ENCODE measurements at regions not wholly inside any gene's neighbourhood (a gene's known extent, or its start where the extent isn't known, plus 50 kb on each side); places are given as distances from the start of the nearest gene placed in this dataset.

DNA sequence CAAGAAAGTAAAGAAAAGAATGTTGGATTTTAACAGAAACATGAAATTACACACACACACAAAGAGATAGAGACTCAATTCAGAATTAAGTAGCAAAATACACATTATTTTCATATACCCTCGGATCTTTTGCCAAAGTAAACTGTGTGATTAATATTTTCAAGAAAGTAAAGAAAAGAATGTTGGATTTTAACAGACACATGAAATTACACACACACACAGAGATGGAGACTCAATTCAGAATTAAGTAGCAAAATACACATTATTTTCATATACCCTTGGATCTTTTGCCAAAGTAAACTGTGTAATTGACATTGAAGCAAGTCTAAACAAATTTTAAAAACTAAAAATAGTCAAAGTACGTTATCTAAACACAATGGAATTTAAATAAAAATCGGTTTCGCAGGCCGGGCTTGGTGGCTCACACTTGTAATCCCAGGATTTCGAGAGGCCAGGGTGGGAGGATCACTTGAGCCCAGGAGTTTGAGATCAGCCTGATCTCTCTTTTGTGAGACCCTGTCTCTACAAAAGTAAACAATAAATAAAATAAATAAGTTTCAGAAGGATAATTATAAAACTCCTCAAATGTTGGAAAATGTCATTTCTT, 337.3 kb upstream of the MAGI2 start:
- DNase-seq (ENCODE audit: low read depth in 1 of 2, low spot score in 1 of 2): no peak
- in situ Hi-C loops (cut with HindIII; ENCODE audit: low pct_unique_long_range_greater_than_20kb, low sequenced_read_pairs): no loop called here
- no peak for TF ChIP-seq JUND (IDR thresholded peaks at IDR 0.05; ENCODE audit: low read depth)

DNA sequence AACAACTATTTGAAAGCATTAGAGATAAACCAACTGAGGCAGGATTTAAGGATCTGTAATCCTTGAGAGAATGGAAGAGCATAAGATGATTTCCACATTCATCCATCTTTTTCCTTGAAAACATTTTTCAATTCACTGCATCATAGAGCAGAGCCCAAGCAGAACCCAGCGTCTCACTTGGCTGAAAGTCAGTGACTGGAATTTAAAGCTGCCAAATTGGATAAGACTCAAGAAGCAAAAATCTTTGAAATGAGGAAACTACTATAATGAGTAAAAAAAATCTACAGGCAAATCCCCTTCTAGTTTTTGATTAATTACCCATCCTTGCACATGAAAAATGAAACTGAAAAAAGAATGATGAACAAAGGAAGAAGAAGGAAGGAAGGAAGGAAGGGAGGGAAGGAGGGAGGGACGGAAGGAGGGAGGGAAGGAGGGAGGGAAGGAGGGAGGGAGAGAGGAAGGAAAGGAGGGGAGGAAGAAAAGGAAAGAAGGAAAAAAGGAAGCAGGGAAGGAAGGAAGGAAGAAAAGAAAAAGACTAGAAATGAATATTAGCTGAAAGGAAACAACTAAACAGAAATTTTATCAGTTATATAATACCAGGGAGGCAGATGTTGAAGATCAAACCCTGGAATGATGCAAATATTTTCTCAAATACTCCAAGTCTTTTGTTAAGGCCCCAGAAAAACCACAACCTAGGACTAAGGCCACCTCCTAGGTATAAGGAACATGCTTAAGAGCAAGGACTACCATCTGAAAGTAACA, 336.3 kb upstream of the MAGI2 start:
- no peak for DNase-seq (ENCODE audit: low read depth in 1 of 2, low spot score in 1 of 2)
- in situ Hi-C loops (cut with HindIII; ENCODE audit: low pct_unique_long_range_greater_than_20kb, low sequenced_read_pairs): no loop called here
- no peak for TF ChIP-seq JUND (IDR thresholded peaks at IDR 0.05; ENCODE audit: low read depth)

GRCh38 chr7:79787623-79788022, 334.2 kb upstream of the MAGI2 start:
- in situ Hi-C loops (cut with HindIII; ENCODE audit: low pct_unique_long_range_greater_than_20kb, low sequenced_read_pairs): no loop called here
- no peak for TF ChIP-seq JUND (IDR thresholded peaks at IDR 0.05; ENCODE audit: low read depth)
- no peak for DNase-seq (ENCODE audit: low read depth in 1 of 2, low spot score in 1 of 2)

DNA sequence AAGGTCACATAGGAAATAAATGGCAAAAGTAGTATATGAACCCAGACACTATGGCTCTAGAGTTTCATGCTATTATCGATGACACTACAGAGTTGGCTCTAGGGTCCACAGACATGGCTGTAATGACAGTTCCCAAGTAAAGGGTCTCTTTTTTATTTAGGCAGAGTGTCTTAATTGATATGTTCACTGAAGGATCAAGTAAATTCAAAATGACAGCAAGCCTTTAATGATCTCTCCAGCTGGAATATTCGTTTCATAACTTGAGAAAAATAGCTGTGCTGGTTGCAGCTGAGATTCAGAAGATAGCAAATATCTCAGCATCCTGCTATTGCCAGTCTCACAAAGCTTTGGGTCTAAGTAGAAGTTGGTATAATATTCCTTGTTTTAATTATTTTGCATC, 333.6 kb upstream of the MAGI2 start:
- TF ChIP-seq JUND (IDR thresholded peaks at IDR 0.05; ENCODE audit: low read depth): no peak
- in situ Hi-C loops (cut with HindIII; ENCODE audit: low pct_unique_long_range_greater_than_20kb, low sequenced_read_pairs): no loop called here
- DNase-seq (ENCODE audit: low read depth in 1 of 2, low spot score in 1 of 2): no peak

DNA sequence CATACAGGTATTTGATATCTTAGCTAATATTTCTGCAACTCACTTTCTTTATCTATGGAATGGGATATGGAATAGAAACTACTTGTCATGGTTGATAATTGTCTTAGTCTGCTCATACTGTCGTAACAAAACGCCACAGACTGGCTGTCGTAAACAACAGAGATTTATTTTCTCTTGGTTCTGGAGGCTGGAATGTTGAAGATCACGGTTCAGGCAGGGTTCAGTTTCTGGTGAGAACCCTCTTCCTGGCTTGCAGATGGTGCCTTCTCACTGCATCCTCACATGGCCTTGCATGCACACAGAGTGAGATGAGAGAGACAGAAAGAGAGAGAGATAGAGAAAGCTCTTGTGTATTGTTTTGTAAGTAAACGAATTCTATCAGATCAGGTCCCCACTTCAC, 332.7 kb upstream of the MAGI2 start:
- no peak for DNase-seq (ENCODE audit: low read depth in 1 of 2, low spot score in 1 of 2)
- in situ Hi-C loops (cut with HindIII; ENCODE audit: low pct_unique_long_range_greater_than_20kb, low sequenced_read_pairs): no loop called here
- no peak for TF ChIP-seq JUND (IDR thresholded peaks at IDR 0.05; ENCODE audit: low read depth)

DNA sequence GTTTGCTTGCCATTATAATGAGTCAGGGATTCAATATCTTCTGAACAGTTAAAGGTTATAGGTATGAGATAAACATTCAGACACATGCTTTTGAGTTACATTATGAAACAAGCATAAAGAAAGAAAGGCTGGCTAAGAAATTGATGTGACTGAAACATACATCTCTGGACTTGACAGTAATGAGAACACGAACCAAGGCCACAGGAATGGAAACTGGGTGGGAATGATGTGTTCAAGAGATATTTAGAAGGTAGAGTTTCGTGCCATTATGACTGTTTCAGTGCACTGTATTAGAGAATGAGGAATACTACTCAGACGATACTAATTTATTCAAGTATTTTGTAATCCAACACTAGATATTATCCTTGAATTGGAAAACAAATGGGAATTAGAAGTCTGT, 332.1 kb upstream of the MAGI2 start:
- no peak for TF ChIP-seq JUND (IDR thresholded peaks at IDR 0.05; ENCODE audit: low read depth)
- in situ Hi-C loops (cut with HindIII; ENCODE audit: low pct_unique_long_range_greater_than_20kb, low sequenced_read_pairs): no loop called here
- no peak for DNase-seq (ENCODE audit: low read depth in 1 of 2, low spot score in 1 of 2)

GRCh38 chr7:79782906-79783305, 329.4 kb upstream of the MAGI2 start:
- TF ChIP-seq JUND (IDR thresholded peaks at IDR 0.05; ENCODE audit: low read depth): no peak
- no peak for DNase-seq (ENCODE audit: low read depth in 1 of 2, low spot score in 1 of 2)

DNA sequence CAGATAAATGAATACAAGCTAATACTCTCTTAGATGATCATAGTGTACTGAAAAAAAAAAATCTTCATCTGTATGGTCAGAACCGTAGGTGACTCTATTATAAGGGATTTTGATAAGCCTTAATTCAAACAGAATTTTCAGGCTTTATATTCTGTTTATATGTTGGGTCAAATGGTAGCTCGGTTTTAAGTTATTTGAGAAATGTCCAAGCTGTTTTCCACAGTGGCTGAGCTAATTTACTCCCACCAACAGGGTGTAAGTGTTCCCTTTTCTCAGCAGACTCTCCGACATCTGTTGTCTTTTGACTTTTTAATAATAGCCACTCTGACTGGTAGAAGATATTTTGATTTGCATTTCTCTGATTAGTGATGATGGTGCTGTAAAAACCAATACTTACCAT, 328.8 kb upstream of the MAGI2 start:
- in situ Hi-C loops (cut with HindIII; ENCODE audit: low pct_unique_long_range_greater_than_20kb, low sequenced_read_pairs): no loop called here
- no peak for TF ChIP-seq JUND (IDR thresholded peaks at IDR 0.05; ENCODE audit: low read depth)
- no peak for DNase-seq (ENCODE audit: low read depth in 1 of 2, low spot score in 1 of 2)

More at GRCh38 chr7:79782906-79783305, 329.4 kb upstream of the MAGI2 start:
- in situ Hi-C loops (cut with HindIII; ENCODE audit: low pct_unique_long_range_greater_than_20kb, low sequenced_read_pairs): no loop called here

DNA sequence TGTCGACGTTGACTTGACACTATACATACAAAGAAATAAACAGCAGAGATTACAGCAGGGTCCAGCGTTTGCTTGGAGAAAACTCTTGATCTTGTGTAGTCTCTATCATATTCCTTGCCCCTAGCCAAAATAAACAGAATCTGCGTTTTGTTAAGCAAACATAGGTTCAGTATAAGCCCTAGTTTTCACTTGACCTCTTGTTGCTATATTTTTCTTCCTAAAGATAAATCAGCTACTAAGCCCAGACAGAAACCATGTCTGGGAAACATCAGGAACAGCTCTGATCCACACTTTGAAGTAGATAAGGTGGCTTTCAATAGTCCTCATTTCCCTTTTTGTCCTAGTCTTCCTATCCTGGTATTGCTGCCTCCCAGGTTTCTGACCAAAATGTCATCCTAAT, 328.2 kb upstream of the MAGI2 start:
- in situ Hi-C loops (cut with HindIII; ENCODE audit: low pct_unique_long_range_greater_than_20kb, low sequenced_read_pairs): no loop called here
- DNase-seq (ENCODE audit: low read depth in 1 of 2, low spot score in 1 of 2): no peak
- TF ChIP-seq JUND (IDR thresholded peaks at IDR 0.05; ENCODE audit: low read depth): no peak

GRCh38 chr7:79778786-79779770, 325.6 kb upstream of the MAGI2 start:
- TF ChIP-seq JUND (IDR thresholded peaks at IDR 0.05; ENCODE audit: low read depth): no peak
- in situ Hi-C loops (cut with HindIII; ENCODE audit: low pct_unique_long_range_greater_than_20kb, low sequenced_read_pairs): no loop called here
- DNase-seq (ENCODE audit: low read depth in 1 of 2, low spot score in 1 of 2): no peak

GRCh38 chr7:79775911-79776310, 322.4 kb upstream of the MAGI2 start:
- TF ChIP-seq JUND (IDR thresholded peaks at IDR 0.05; ENCODE audit: low read depth): no peak
- DNase-seq (ENCODE audit: low read depth in 1 of 2, low spot score in 1 of 2): no peak
- in situ Hi-C loops (cut with HindIII; ENCODE audit: low pct_unique_long_range_greater_than_20kb, low sequenced_read_pairs): no loop called here

GRCh38 chr7:79774150-79774549, 320.7 kb upstream of the MAGI2 start:
- in situ Hi-C loops (cut with HindIII; ENCODE audit: low pct_unique_long_range_greater_than_20kb, low sequenced_read_pairs): no loop called here
- no peak for DNase-seq (ENCODE audit: low read depth in 1 of 2, low spot score in 1 of 2)

DNA sequence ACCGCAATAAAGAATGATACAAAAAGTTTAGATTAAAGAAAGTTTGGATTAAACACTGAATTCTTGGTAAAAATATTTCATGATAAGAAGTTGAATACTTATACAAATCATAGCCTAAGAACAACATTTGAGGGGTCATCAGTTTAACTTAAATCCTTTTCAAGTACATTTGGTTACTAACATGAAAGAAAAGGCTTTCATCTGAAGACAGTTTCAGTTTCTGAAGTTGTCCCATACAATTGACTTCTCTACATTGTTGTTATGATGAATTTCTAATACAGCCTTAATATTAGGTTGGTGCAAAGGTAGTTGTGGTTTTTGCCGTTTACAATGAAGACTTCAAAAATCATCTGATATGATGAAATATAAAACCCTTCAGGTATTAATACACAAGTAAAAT, 317.5 kb upstream of the MAGI2 start:
- in situ Hi-C loops (cut with HindIII; ENCODE audit: low pct_unique_long_range_greater_than_20kb, low sequenced_read_pairs): no loop called here
- no peak for TF ChIP-seq JUND (IDR thresholded peaks at IDR 0.05; ENCODE audit: low read depth)
- no peak for DNase-seq (ENCODE audit: low read depth in 1 of 2, low spot score in 1 of 2)

More at GRCh38 chr7:79774150-79774549, 320.7 kb upstream of the MAGI2 start:
- TF ChIP-seq JUND (IDR thresholded peaks at IDR 0.05; ENCODE audit: low read depth): no peak
